ENCODE measurements at regions not wholly inside any gene's neighbourhood (a gene's known extent, or its start where the extent isn't known, plus 50 kb on each side); places are given as distances from the start of the nearest gene placed in this dataset.

DNA sequence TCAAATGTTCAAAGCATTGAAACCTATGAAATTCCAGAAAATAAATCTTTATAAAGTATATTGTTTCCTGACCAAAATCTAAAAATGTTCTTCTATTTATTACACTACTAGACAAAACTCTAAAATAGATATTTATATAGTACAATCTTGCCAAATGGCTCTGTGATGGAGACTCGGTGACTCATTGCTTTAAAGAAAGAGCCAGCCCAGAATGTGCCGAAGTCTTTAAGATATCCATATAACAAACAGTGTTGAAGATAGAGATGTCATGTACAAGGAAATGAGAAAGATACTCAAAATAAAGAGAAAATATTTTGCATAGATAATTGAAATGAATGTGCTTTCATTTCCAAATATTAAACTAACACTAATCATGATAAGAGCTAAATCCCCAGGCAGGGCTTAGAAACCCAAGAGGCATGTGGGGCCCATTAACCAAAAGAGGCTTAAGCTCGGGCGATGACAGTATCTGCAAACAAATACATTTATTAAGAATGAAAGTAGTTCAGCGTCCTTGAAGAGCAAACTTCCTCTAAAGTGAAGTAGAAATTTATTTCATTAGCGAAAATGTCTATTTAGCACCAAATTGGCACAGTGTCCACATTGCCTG is 102.1 kb upstream of the FAM9B start:
- Histone ChIP-seq H3K4me3 (ENCODE audit: insufficient read depth, low read length, poor library complexity, severe bottlenecking) (no peak overlapping the region), H3F3A (ENCODE audit: insufficient read depth) (no peaks in the 10 kb centered on the region), H3K79me2 (ENCODE audit: insufficient read depth, low read length) (no peaks in the 10 kb centered on the region), H3K9me3 (ENCODE audit: insufficient read depth, low read length) (no peaks in the 10 kb centered on the region), H3K9ac (ENCODE audit: low read length) (no peak overlapping the region), H3K9me2 (replicated peaks; ENCODE audit: insufficient read depth, low read length) (no peaks in the 10 kb centered on the region), H3K4me2 (ENCODE audit: low read depth, low read length, poor library complexity, severe bottlenecking) (no peak overlapping the region), H2AFZ (ENCODE audit: low read depth, low read length, severe bottlenecking) (no peak overlapping the region), H3K36me3 (ENCODE audit: low read length) (no peaks in the 10 kb centered on the region), H4K20me1 (ENCODE audit: low read depth, low read length) (no peaks in the 10 kb centered on the region), H3K27ac (ENCODE audit: low read depth, low read length) (no peak overlapping the region), H3K27me3 (ENCODE audit: low read length) (no peaks in the 10 kb centered on the region)
- TF ChIP-seq EZH2phosphoT487 (conservative IDR thresholded peaks at IDR 0.05; ENCODE audit: low read length) = no peak
- TF ChIP-seq CTCF (IDR thresholded peaks at IDR 0.05; ENCODE audit: insufficient read depth, low read length, poor library complexity, severe bottlenecking) = no peak

DNA sequence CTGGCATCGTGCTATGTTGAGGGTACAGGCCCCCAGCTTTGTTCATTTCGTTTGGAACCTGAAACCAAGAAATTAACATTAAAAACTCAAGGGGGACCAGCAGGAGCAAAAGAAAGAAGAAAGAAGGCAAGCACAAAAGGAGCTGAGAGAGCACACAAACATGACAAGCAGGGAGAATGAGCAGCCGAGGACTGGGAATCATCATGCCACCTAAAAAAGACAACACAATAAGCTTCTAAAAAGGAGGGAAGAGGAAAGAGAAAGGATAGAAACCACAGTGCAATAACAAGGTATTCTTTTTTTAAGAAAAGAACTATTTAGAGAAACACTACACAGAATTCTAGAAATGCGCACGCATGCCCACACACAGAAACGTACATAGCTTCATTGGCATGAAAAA is 103.2 kb upstream of the FAM9B start:
- H3K27ac ChIP-seq (ENCODE audit: low read depth, low read length) = no peak overlapping the region
- no peaks in the 10 kb centered on the region for H3K27me3 ChIP-seq (ENCODE audit: low read length)
- no peak overlapping the region for H2AFZ ChIP-seq (ENCODE audit: low read depth, low read length, severe bottlenecking)
- no peak for TF ChIP-seq EZH2phosphoT487 (conservative IDR thresholded peaks at IDR 0.05; ENCODE audit: low read length)
- no peak for TF ChIP-seq CTCF (IDR thresholded peaks at IDR 0.05; ENCODE audit: insufficient read depth, low read length, poor library complexity, severe bottlenecking)
- no peaks in the 10 kb centered on the region for H3K9me3 ChIP-seq (ENCODE audit: insufficient read depth, low read length)
- no peaks in the 10 kb centered on the region for H3K9me2 ChIP-seq (replicated peaks; ENCODE audit: insufficient read depth, low read length)
- no peak overlapping the region for H3K4me2 ChIP-seq (ENCODE audit: low read depth, low read length, poor library complexity, severe bottlenecking)
- no peaks in the 10 kb centered on the region for H3K36me3 ChIP-seq (ENCODE audit: low read length)
- no peaks in the 10 kb centered on the region for H3F3A ChIP-seq (ENCODE audit: insufficient read depth)
- no peak overlapping the region for H3K4me3 ChIP-seq (ENCODE audit: insufficient read depth, low read length, poor library complexity, severe bottlenecking)
- no peaks in the 10 kb centered on the region for H3K79me2 ChIP-seq (ENCODE audit: insufficient read depth, low read length)
- no peaks in the 10 kb centered on the region for H4K20me1 ChIP-seq (ENCODE audit: low read depth, low read length)
- no peak overlapping the region for H3K9ac ChIP-seq (ENCODE audit: low read length)

GRCh38 chrX:9141496-9141895 is 107.6 kb upstream of the FAM9B start:
- H3F3A ChIP-seq (ENCODE audit: insufficient read depth) = no peaks in the 10 kb centered on the region
- no peaks in the 10 kb centered on the region for H3K27me3 ChIP-seq (ENCODE audit: low read length)
- H3K9ac ChIP-seq (ENCODE audit: low read length) = no peak overlapping the region
- no peak for TF ChIP-seq EZH2phosphoT487 (conservative IDR thresholded peaks at IDR 0.05; ENCODE audit: low read length)
- TF ChIP-seq CTCF (IDR thresholded peaks at IDR 0.05; ENCODE audit: insufficient read depth, low read length, poor library complexity, severe bottlenecking) = no peak
- H3K79me2 ChIP-seq (ENCODE audit: insufficient read depth, low read length) = no peaks in the 10 kb centered on the region
- no peaks in the 10 kb centered on the region for H3K9me3 ChIP-seq (ENCODE audit: insufficient read depth, low read length)
- H4K20me1 ChIP-seq (ENCODE audit: low read depth, low read length) = no peaks in the 10 kb centered on the region
- no peak overlapping the region for H3K4me2 ChIP-seq (ENCODE audit: low read depth, low read length, poor library complexity, severe bottlenecking)
- no peaks in the 10 kb centered on the region for H3K9me2 ChIP-seq (replicated peaks; ENCODE audit: insufficient read depth, low read length)
- no peak overlapping the region for H3K27ac ChIP-seq (ENCODE audit: low read depth, low read length)
- no peaks in the 10 kb centered on the region for H3K36me3 ChIP-seq (ENCODE audit: low read length)
- H3K4me3 ChIP-seq (ENCODE audit: insufficient read depth, low read length, poor library complexity, severe bottlenecking) = no peak overlapping the region
- no peak overlapping the region for H2AFZ ChIP-seq (ENCODE audit: low read depth, low read length, severe bottlenecking)

Measured in SU-DHL-6 (cell line).